ENCODE measurements at regions not wholly inside any gene's neighbourhood (a gene's known extent, or its start where the extent isn't known, plus 50 kb on each side); places are given as distances from the start of the nearest gene placed in this dataset.
A peak's percentile ranks its signal among the peaks of the same experiment; 100 is the strongest.

DNA sequence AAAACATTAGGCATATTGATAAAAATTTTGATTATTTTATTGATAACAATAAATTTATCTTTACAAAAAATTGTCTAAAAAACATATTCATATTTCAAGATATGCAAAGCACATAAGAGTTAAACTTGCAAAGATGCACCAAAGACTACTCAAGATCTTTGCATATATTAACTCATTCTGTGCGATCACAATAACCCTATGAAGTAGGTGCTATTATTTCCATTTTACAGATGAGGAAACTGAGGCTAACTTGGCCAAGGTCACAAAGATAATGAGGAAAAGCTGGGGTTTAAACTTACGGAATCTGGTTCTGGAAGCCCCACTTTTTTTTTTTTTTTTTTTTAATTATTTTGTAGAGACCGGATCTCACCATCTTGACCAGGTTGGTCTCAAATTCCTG, 94.4 kb upstream of the SERTAD2 start:
- BruUV-seq (replicated peaks) = no TSS peak
- in situ Hi-C loops (cut with HindIII; ENCODE audit: low pct_unique_long_range_greater_than_20kb, low sequenced_read_pairs) (no loop called here), intact Hi-C loops (cut with micrococcal nuclease; ENCODE audit: unreplicated experiment) (loop anchor here (5.0 kb wide), 1 partner anchor 101 kb away; no protein-coding TSS in a partner anchor)
- H3K4me3 ChIP-seq (ENCODE audit: low read depth in 2 of 2, low read length in 2 of 2) = peak overlapping the region in 1 of 2 experiments; percentile 94; a peak in 2 of 4 replicates
- TF ChIP-seq, protein P1, sequence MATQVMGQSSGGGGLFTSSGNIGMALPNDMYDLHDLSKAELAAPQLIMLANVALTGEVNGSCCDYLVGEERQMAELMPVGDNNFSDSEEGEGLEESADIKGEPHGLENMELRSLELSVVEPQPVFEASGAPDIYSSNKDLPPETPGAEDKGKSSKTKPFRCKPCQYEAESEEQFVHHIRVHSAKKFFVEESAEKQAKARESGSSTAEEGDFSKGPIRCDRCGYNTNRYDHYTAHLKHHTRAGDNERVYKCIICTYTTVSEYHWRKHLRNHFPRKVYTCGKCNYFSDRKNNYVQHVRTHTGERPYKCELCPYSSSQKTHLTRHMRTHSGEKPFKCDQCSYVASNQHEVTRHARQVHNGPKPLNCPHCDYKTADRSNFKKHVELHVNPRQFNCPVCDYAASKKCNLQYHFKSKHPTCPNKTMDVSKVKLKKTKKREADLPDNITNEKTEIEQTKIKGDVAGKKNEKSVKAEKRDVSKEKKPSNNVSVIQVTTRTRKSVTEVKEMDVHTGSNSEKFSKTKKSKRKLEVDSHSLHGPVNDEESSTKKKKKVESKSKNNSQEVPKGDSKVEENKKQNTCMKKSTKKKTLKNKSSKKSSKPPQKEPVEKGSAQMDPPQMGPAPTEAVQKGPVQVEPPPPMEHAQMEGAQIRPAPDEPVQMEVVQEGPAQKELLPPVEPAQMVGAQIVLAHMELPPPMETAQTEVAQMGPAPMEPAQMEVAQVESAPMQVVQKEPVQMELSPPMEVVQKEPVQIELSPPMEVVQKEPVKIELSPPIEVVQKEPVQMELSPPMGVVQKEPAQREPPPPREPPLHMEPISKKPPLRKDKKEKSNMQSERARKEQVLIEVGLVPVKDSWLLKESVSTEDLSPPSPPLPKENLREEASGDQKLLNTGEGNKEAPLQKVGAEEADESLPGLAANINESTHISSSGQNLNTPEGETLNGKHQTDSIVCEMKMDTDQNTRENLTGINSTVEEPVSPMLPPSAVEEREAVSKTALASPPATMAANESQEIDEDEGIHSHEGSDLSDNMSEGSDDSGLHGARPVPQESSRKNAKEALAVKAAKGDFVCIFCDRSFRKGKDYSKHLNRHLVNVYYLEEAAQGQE (IDR thresholded peaks at IDR 0.05; ENCODE audit: insufficient read depth in 1 of 2, low read depth in 2 of 2, low read length in 1 of 2) = no peak
- TF ChIP-seq TCF7L2 (IDR thresholded peaks at IDR 0.05; ENCODE audit: low read depth, low read length) = no peak
- TF ChIP-seq, protein P2, sequence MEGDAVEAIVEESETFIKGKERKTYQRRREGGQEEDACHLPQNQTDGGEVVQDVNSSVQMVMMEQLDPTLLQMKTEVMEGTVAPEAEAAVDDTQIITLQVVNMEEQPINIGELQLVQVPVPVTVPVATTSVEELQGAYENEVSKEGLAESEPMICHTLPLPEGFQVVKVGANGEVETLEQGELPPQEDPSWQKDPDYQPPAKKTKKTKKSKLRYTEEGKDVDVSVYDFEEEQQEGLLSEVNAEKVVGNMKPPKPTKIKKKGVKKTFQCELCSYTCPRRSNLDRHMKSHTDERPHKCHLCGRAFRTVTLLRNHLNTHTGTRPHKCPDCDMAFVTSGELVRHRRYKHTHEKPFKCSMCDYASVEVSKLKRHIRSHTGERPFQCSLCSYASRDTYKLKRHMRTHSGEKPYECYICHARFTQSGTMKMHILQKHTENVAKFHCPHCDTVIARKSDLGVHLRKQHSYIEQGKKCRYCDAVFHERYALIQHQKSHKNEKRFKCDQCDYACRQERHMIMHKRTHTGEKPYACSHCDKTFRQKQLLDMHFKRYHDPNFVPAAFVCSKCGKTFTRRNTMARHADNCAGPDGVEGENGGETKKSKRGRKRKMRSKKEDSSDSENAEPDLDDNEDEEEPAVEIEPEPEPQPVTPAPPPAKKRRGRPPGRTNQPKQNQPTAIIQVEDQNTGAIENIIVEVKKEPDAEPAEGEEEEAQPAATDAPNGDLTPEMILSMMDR (IDR thresholded peaks at IDR 0.05) = no peak
- TF ChIP-seq POLR2AphosphoS5 (IDR thresholded peaks at IDR 0.05; ENCODE audit: low read depth, low read length) = no peak
- no peak for TF ChIP-seq SIN3A (IDR thresholded peaks at IDR 0.05; ENCODE audit: borderline replicate concordance, insufficient read depth, low read depth, low read length)
- no peak for DNase-seq (ENCODE audit: low read depth, low spot score)
- H3K4me1 ChIP-seq (ENCODE audit: control insufficient read depth, insufficient read depth, low read length) = peaks cover 33% of the 10 kb centered on the region
- H3K9me3 ChIP-seq (ENCODE audit: control insufficient read depth, insufficient read depth, low read depth, low read length) = no peaks in the 10 kb centered on the region
- ChIA-PET POLR2A (no interaction called here), CTCF (interaction anchor here (0.6 kb wide), 1 partner anchor 25 kb away, joined by 3 read pairs; no protein-coding TSS in a partner anchor)
- H3K27ac ChIP-seq (ENCODE audit: low read length) = no peak overlapping the region; the same call in 1 of the 2 replicates
- no peak for ATAC-seq
- H3K36me3 ChIP-seq (ENCODE audit: control insufficient read depth, insufficient read depth, low read length) = no peaks in the 10 kb centered on the region; the same call in 1 of the 2 replicates
- no peaks in the 10 kb centered on the region for H3K27me3 ChIP-seq (ENCODE audit: control insufficient read depth, insufficient read depth, low read length)

DNA sequence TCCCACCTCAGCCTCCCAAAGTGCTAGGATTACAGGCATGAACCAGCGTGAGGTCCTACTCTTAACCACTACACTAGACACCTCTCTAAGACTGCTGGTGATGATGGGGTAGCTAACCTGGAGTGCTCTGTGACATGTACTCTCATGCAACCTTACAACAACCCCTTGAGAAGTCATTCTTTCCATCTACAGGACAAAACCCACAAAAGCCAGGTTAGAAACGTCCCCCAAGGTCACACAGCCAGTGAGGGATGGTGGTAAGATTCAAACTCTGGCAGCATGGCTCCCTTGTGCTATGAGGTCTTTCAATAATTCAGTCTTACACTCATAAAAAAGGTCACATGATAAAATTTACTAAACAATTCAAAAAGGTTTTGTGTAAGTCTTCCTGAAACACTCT, 94.8 kb upstream of the SERTAD2 start:
- ChIA-PET CTCF (interaction anchor here (0.6 kb wide), 1 partner anchor 26 kb away, joined by 3 read pairs; no protein-coding TSS in a partner anchor), POLR2A (no interaction called here)
- H3K27me3 ChIP-seq (ENCODE audit: control insufficient read depth, insufficient read depth, low read length) = no peaks in the 10 kb centered on the region
- H3K4me1 ChIP-seq (ENCODE audit: control insufficient read depth, insufficient read depth, low read length) = peaks cover 37% of the 10 kb centered on the region
- TF ChIP-seq, protein P1 (IDR thresholded peaks at IDR 0.05; ENCODE audit: insufficient read depth in 1 of 2, low read depth in 2 of 2, low read length in 1 of 2) = no peak
- TF ChIP-seq SIN3A (IDR thresholded peaks at IDR 0.05; ENCODE audit: borderline replicate concordance, insufficient read depth, low read depth, low read length) = no peak
- TF ChIP-seq, protein P2 (IDR thresholded peaks at IDR 0.05) = no peak
- no peak for TF ChIP-seq POLR2AphosphoS5 (IDR thresholded peaks at IDR 0.05; ENCODE audit: low read depth, low read length)
- TF ChIP-seq TCF7L2 (IDR thresholded peaks at IDR 0.05; ENCODE audit: low read depth, low read length) = no peak
- H3K27ac ChIP-seq (ENCODE audit: low read length) = peak overlapping the region; percentile 97
- no peaks in the 10 kb centered on the region; the same call in 1 of the 2 replicates for H3K36me3 ChIP-seq (ENCODE audit: control insufficient read depth, insufficient read depth, low read length)
- no peaks in the 10 kb centered on the region for H3K9me3 ChIP-seq (ENCODE audit: control insufficient read depth, insufficient read depth, low read depth, low read length)
- DNase-seq (ENCODE audit: low read depth, low spot score) (no peak), ATAC-seq (no peak)
- intact Hi-C loops (cut with micrococcal nuclease; ENCODE audit: unreplicated experiment) (loop anchor here (5.0 kb wide), 1 partner anchor 101 kb away; no protein-coding TSS in a partner anchor), in situ Hi-C loops (cut with HindIII; ENCODE audit: low pct_unique_long_range_greater_than_20kb, low sequenced_read_pairs) (no loop called here)
- no TSS peak for BruUV-seq (replicated peaks)
- H3K4me3 ChIP-seq (ENCODE audit: low read depth in 2 of 2, low read length in 2 of 2) = peak overlapping the region; percentile 94 to 98
